ENCODE measurements at regions not wholly inside any gene's neighbourhood (a gene's known extent, or its start where the extent isn't known, plus 50 kb on each side); places are given as distances from the start of the nearest gene placed in this dataset.

DNA sequence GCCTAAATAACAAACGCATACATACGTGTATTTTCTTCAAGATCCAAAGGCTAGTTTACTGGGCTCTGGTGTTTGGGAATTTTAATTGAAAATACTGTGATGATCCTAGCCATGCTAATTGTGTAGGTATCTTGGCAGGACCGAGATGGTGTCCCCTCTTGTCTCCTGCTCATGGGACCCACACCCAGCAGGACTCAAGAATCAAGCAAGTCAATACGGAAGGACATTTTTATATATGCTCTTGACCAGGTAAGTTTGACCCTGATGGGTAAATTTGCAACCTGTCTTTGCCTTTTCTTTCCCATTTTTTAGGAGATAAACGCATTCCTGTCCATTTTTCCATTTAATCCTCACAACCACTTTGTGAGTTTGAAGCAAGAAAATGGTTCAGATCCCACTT lies 111.8 kb upstream of the MYCN start:
- Histone ChIP-seq H3K4me1 (no peaks in the 10 kb centered on the region), H3K4me3 (no peak overlapping the region), H3K36me3 (no peaks in the 10 kb centered on the region), H3K27me3 (no peaks in the 10 kb centered on the region), H3K9me3 (no peaks in the 10 kb centered on the region), H3K27ac (replicated peaks in 1 of 4) (no peak overlapping the region)
- DNase-seq (ENCODE audit: extremely low spot score) = no peak
- TF ChIP-seq, protein P1, sequence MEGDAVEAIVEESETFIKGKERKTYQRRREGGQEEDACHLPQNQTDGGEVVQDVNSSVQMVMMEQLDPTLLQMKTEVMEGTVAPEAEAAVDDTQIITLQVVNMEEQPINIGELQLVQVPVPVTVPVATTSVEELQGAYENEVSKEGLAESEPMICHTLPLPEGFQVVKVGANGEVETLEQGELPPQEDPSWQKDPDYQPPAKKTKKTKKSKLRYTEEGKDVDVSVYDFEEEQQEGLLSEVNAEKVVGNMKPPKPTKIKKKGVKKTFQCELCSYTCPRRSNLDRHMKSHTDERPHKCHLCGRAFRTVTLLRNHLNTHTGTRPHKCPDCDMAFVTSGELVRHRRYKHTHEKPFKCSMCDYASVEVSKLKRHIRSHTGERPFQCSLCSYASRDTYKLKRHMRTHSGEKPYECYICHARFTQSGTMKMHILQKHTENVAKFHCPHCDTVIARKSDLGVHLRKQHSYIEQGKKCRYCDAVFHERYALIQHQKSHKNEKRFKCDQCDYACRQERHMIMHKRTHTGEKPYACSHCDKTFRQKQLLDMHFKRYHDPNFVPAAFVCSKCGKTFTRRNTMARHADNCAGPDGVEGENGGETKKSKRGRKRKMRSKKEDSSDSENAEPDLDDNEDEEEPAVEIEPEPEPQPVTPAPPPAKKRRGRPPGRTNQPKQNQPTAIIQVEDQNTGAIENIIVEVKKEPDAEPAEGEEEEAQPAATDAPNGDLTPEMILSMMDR (IDR thresholded peaks at IDR 0.05) = no peak
- TF ChIP-seq POLR2AphosphoS5 (IDR thresholded peaks at IDR 0.05) = no peak
- TF ChIP-seq POLR2A (IDR thresholded peaks at IDR 0.05; ENCODE audit: low read depth) = no peak
- no peak for TF ChIP-seq EP300 (IDR thresholded peaks at IDR 0.05)
- 92% methylated on average over 5 of the region's 5 CpGs for WGBS
- intact Hi-C loops (cut with DNase I) = no loop called here

DNA sequence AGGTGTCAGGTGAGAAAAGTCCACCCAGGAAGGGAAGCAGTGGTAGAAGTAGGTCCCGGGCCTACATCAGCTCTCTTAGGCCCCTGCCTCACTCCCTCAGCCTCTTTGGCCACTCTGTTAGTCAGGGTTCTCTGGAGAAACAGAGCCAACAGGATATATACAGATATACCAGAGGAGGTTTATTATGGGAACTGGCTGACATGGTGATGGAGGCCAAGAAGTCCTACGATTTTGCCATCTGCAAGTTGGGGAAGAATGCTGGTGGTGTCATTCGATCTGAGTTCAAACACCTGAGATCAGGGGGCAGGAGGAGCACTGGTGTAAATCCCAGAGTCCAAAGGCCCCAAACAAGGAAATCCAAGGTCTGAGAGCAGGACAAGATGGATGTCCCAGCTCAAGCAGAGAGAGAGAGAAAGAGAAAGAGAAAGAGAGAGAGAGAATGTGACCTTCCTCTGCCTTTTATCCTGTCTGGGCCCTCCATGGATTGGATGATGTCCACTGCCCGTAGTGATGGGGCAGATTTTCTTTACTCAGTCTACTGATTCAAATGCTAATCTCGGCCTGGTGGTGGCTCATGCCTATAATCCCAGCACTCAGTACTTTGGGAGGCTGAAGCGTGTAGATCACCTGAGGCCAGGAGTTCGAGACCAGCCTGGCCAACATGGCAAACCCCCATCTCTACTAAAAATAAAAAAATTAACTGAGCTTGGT lies 111.1 kb upstream of the MYCN start:
- intact Hi-C loops (cut with DNase I) = no loop called here

DNA sequence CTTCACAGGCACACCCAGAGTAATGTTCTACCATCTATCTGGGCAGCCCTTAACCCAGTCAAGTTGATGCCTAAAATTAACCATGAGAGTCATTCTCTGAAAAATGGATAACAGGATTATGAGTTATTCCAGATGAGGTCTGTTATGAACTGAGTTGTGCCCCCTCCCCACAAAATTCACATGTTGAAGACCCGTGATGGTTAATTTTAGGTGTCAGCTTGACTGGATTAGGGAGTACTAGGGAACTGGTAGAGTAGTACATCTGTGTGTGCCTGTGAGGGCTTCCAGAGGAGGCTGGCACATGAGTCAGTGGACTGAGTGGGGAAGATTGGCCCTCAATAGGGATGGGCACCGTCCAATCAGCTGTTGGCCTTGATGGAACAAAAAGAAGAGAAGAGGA lies 110.4 kb upstream of the MYCN start:
- TF ChIP-seq, protein P1 (IDR thresholded peaks at IDR 0.05) = no peak
- TF ChIP-seq EP300 (IDR thresholded peaks at IDR 0.05) = no peak
- TF ChIP-seq POLR2AphosphoS5 (IDR thresholded peaks at IDR 0.05) = no peak
- no peak for TF ChIP-seq POLR2A (IDR thresholded peaks at IDR 0.05; ENCODE audit: low read depth)

More for the DNA sequence above, 111.1 kb upstream of the MYCN start:
- Histone ChIP-seq H3K27me3 (no peaks in the 10 kb centered on the region), H3K4me3 (no peak overlapping the region), H3K36me3 (no peaks in the 10 kb centered on the region), H3K27ac (replicated peaks in 1 of 4) (no peak overlapping the region), H3K4me1 (no peaks in the 10 kb centered on the region), H3K9me3 (no peaks in the 10 kb centered on the region)
- DNase-seq (ENCODE audit: extremely low spot score) = no peak
- TF ChIP-seq, protein P1 (IDR thresholded peaks at IDR 0.05) = no peak
- TF ChIP-seq EP300 (IDR thresholded peaks at IDR 0.05) (no peak), POLR2AphosphoS5 (IDR thresholded peaks at IDR 0.05) (no peak), POLR2A (IDR thresholded peaks at IDR 0.05; ENCODE audit: low read depth) (no peak)
- WGBS = 84% methylated on average over 7 of the region's 7 CpGs

DNA sequence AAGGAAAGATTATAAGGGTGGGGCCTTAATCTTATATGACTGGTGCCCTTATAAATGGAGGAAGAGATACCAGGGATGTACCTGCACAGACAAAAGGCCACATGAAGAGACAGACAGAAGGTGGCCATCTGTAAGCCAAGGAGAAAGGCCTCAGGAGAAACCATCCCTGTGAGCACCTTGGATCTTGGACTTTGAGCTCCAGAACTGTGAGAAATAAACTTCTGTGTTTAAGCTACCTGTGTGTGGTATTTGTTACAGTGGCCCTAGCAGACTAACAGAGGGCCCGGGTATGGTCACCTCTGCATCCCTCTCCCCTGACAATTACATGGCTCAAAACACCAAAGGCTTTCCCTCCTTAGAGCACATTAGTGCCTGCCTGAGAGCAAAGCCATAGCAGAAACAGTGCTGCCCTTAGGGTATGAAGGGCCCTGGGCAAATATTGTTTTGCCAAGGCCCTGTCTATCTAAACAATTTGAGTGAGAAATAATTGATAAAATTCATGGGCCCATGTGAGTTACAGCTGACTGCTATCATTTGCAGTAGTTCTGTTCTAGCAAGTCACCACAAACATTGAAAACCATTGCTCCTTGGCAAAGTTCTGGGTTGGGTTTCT lies 109.3 kb upstream of the MYCN start:
- intact Hi-C loops (cut with DNase I) = no loop called here
- no peaks in the 10 kb centered on the region for H3K9me3 ChIP-seq
- H3K27ac ChIP-seq (replicated peaks in 1 of 4) = no peak overlapping the region
- no peaks in the 10 kb centered on the region for H3K4me1 ChIP-seq
- no peak for DNase-seq (ENCODE audit: extremely low spot score)
- TF ChIP-seq POLR2A (IDR thresholded peaks at IDR 0.05; ENCODE audit: low read depth) (no peak), EP300 (IDR thresholded peaks at IDR 0.05) (no peak), POLR2AphosphoS5 (IDR thresholded peaks at IDR 0.05) (no peak)
- TF ChIP-seq, protein P1 (IDR thresholded peaks at IDR 0.05) = no peak
- H3K27me3 ChIP-seq = no peaks in the 10 kb centered on the region
- WGBS = 64% methylated on average over 1 of the region's 1 CpG
- H3K4me3 ChIP-seq = no peak overlapping the region
- H3K36me3 ChIP-seq = no peaks in the 10 kb centered on the region

More for the DNA sequence above, 110.4 kb upstream of the MYCN start:
- no peaks in the 10 kb centered on the region for H3K27me3 ChIP-seq
- no peak overlapping the region for H3K4me3 ChIP-seq
- H3K9me3 ChIP-seq = no peaks in the 10 kb centered on the region
- H3K36me3 ChIP-seq = no peaks in the 10 kb centered on the region
- DNase-seq (ENCODE audit: extremely low spot score) = no peak
- no peak overlapping the region for H3K27ac ChIP-seq (replicated peaks in 1 of 4)
- H3K4me1 ChIP-seq = no peaks in the 10 kb centered on the region
- intact Hi-C loops (cut with DNase I) = no loop called here
- WGBS = 63% methylated on average over 1 of the region's 2 CpGs

Measured in esophagus muscularis mucosa (tissue), 4 donors.